HG03457 (cell line): ENCODE measurements at regions not wholly inside any gene's neighbourhood (a gene's known extent, or its start where the extent isn't known, plus 50 kb on each side); places are given as distances from the start of the nearest gene placed in this dataset.
"Not testable (repeated sequence)": the region's sequence is repeated elsewhere in the genome, so short reads cannot be mapped to it uniquely, and the experiment has no call there.

Experiments used
- ATAC-seq: cut with Tn5 transposase; IDR thresholded peaks from one replicate; pipeline ENCODE4 v1.9.1; 2021; ENCODE audit warnings: moderate number of reproducible peaks; ENCODE audit not compliant: unreplicated experiment

DNA sequence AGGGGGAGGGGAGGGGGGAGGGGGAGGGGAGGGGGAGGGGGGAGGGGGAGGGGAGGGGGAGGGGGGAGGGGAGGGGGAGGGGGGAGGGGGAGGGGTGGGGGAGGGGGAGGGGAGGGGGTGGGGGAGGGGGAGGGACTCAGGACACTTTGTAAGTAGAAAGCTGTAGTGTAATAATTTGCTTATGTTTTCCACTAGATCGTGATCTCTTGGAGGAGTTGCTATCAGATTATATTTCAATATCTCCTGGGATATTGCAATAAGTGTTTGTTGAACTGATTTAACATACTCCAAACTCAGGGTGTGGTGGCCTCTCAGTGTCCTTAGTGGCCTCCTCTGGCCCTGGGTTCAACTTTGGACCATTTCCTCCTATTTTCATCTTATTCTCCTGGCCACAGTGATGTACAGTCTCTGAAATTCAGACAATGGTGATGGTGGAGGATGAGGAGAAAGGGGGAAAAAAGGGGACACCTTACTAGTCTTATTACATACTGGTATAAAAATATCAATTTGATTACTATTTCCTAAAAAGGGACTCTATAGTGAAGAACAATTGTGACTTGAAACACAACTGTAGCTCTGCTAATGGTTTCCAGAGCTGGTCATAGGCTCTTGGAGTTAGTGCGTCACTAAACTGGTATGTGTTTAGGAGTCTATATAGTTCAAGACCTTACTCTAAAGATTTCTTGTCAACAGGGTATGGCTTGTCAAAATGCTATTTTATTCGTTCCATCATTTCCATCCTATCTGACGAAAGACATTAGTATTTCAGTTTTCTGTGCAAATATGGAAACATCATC, 89.6 kb downstream of the DDX1 start:
- no peak for ATAC-seq

DNA sequence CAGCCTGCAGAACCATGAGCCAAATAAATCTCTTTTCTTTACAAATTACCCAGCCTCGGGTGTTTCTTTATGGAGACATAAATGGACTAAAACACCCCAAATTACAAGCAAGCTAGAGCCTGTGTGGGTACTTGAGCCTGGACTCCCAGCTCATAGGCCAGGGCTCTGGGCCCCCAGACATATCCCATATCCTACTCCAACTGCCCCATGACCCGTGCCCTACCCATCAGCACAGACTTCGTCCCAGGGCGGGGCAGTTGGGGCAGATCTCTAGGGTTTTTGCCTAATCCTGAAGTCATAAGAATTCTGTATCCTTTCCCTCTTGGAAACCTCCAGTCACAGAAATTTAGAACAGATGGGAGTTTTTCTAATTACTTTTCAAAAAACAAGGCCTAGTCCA, 90.7 kb downstream of the DDX1 start:
- ATAC-seq: no peak

GRCh38 chr2:15684161-15685039, 92.7 kb downstream of the DDX1 start:
- no peak for ATAC-seq

DNA sequence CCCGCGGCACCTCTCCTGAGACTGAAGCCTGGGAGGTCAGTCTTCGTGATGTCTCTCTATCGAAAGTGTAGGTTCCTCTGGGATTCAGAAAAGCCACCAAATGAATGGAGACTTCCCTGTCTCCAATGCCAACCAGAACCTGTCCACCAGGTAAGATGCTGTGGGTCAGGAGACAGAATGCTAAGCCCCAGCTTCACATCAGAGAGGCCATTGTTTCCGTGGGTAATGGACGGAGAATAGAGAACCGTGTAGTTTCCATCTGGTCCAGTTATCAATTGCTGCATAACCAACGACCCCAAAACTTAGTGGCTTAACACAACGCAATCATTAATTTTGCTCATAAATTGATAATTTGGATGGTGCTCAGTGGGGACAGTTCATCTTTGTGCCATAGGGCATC, 93.5 kb downstream of the DDX1 start:
- no peak for ATAC-seq

- no peak for ATAC-seq
Measured at GRCh38 chr2:15686643-15687042, 95.0 kb downstream of the DDX1 start.

- ATAC-seq: no peak
Measured at GRCh38 chr2:15687243-15687642, 95.6 kb downstream of the DDX1 start.

DNA sequence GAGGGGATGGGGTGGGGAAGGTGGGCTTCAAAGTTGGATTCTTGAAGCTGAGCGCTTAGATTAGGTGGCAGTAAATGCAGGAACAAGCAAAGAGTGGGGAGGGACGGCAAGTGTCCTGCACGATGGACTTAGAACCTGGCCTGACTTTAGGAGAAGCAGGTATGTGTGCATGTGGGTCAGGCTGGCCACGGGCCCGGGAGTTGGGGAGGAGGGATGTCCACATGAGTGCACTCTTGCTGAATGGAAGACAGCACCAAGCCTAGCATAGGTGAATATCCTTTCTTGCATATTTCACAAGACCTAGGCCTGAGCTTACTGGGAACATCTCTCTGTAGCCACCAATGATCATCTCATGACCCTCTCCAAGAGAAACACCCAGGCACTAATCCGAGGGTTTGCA, 96.1 kb downstream of the DDX1 start:
- ATAC-seq: no peak

DNA sequence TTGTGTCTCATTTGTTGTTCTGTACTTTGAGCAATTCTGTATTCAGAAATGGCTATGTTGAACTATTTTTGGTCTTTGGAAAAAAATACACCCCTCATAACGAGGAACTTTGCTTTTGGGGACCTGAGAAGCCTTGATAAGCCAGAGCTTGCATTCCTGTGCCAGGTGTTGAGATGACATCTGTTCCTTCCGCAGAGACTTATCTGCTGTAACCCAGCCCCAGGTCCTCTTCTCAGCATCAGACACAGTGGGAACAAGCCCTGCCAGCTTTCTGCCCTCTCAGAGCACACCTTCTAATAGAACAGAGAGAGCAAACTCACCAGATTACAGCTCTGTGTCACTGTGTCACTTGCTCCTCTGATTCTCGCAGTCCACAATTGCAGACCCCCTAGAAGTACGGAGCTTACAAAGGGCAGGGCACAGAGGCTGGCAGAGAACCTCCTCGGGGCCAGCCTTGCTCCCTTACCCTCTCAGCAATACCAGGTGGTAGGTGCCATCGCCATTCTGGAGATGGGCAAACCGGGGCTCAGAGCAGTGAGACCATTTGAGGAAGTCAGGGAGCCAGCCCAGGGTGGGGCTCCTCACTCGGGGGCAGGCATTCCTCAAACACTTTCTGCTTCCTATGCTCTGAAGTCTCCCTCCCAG, 97.4 kb downstream of the DDX1 start:
- no peak for ATAC-seq

DNA sequence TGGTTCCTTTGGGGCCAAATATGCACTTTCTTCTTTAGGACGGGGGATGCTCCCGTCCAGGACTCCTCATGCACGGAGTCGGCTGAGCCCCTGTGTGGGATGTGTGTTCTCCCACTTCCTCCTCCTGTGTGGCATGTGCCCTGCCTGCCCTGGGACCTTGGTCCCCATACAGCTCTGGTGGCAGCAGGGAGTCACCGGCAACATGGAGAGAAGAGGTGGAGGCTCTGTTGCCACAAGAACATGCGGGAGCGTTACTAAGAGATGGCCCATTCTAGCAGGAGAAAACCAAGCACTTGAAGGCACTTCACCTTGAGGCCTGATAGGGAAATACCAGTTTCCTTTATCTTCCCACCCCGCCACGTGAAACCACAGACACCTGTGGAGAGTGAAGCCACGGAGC, 98.0 kb downstream of the DDX1 start:
- ATAC-seq: no peak

GRCh38 chr2:15691586-15692310, 100.1 kb downstream of the DDX1 start:
- ATAC-seq: no peak

DNA sequence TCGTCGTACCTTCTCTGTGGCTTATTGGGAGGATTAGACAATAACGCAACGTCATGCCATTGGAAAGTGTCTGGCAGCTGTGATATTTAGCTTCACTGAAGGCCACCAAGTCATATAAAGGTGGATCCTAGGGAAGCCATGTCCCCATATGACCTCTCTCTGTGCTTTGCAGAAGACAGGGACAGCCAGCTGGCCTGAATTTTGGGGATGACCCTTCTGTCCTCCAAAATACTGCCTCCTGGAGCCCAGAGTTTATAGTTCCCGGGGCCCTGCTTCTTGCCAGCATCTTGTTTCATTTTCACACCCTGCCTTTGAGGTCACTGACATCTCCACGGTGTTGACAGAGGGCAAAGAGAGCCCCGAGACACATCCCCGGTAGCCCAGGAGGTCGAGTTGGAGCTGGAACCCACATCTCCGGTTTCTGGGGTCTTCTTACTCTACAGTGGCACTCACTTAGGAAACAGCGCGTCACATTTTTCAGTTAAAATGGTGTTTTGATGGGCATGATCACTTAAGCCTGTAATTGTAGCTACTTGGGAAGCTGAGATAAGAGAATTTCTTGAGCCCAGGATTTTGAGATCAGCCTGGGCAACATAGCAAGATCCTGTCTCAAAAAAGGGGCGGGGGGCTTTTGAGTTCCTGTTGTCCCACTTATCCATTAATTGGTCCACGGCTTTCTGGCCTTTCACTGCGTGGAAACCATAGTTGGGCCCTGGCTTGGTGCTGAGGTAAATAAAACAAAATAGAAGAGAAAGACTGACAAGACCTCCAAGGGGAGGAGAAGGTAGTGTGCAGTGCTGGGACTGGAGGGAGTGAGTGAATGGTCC, 101.1 kb downstream of the DDX1 start:
- no peak for ATAC-seq

DNA sequence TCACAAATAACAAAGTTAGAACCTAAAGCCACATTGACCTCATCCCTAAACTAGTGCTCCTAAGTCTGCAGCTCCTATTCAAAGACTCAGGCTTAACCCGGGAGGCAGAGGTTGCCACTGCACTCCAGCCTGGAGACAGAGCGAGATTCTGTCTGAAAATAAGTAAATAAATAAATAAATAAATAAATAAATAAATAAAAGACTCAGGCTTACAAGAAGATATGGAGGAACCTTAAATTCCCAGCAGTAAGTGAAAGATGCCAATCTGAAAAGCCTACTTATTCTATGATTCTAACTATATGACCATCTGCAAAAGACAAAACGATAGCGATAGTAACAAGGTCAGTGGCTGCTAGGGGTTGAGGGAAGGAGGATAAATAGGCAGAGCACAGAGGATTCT, 101.7 kb downstream of the DDX1 start:
- ATAC-seq: no peak

DNA sequence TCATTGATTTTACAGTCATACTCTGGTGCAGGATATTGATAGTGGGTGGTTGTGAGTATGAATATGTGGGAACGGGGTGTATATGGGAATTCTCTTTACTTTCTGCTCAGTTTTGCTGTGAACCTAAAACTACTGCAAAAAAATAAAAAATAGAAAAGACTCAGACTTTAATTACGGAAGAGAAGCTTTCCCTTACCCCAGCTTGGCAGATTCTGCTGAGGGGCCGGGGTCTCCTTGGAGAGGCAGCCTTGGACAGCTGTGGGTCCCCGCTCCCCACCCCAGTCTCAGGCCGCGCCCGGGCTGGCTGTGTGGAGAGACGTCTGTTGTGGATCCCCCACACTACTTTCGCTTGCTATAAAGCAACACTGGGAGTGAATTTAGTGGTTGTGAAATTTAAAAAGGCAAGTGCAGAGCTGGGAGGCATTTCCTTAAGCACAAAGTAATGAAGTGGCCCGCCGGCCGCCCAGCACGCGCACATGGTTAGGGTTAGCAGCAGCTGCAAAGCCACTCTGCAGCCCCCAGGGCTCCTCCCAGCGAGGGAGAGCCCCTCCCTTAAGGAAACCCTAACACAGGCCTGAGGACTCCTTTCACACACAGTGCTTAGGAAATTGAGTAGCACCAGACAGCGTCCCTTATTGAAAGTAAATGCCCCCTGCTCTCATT, 102.4 kb downstream of the DDX1 start:
- no peak for ATAC-seq

GRCh38 chr2:15694589-15694986, 102.9 kb downstream of the DDX1 start:
- no peak for ATAC-seq

- ATAC-seq: no peak
Measured at GRCh38 chr2:15695582-15696330, 104.1 kb downstream of the DDX1 start.

DNA sequence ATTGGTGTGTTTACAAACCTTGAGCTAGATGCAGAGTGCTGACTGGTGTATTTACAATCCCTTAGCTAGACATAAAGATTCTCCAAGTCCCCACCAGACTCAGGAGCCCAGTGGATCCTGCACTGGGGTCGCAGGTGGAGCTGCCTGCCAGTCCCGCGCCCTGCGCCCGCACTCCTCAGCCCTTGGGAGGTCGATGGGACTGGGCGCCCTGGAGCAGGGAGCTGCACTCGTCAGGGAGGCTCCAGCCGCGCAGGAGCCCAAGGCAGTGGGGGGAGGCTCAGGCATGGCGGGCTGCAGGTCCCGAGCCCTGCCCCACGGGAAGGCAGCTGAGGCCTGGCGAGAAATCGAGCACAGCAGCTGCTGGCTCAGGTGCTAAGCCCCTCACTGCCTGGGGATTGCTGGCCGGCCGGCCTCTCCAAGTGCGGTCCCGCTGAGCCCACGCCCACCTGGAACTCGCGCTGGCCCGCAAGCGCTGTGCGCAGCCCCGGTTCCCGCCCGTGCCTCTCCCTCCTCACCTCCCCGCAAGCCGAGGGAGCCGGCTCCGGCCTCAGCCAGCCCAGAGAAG, 105.0 kb downstream of the DDX1 start:
- not testable (repeated sequence) for ATAC-seq

DNA sequence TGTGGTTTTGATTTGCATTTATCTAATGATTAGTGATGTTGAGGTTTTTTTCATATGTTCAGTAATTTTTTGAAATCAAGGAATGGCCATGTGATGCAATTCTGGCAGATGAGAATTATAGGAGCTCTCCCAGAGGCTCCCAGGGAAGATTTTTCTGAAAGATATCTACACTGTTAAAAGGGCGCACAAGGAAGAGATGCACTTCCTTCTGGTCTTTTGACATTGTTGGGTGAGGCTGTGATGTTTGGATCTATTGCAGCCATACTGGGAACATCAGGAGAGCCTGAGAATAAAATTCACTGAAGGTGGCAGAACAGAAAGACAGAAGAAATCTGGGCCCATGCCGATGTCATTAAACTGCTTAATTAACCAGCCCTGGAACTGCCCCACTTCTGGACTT, 108.5 kb downstream of the DDX1 start:
- ATAC-seq: no peak

DNA sequence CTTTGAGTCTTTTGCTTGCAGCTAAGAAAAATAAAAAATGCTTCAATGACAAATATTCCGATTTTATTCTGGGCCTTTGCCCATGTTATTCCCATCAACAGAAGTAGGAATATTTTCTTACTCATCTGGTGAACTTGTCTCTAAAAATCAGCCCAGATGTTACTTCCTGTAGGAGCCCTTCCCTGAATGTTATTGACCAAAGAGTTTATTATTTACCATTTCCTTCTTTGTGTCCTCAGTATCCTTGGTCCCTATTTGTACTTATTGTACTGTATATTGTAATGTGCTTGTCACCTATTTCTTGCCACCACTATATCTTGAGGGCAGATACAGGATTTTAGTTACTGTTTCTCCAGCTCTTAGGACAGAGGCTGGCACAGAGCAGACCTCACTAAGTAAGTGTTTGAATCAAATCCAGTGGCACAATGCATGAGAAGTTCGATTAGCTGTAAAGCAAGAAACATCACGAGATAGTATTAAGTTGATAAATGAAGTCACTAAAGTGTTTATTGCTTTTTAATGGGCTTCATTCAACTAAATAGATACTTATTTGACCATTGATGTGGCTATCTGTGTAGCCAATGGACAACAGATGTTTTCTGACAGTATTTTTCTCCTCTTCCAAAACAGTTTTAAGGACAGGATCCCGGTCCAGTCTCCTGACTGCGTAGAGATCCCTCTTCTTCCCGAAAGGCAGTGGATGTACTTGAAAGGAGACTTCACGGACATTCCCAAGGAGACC, 109.1 kb downstream of the DDX1 start:
- no peak for ATAC-seq
